IMR-90 (cell line): ENCODE measurements at regions not wholly inside any gene's neighbourhood (a gene's known extent, or its start where the extent isn't known, plus 50 kb on each side); places are given as distances from the start of the nearest gene placed in this dataset.

ENCODE experiments used
- ATAC-seq: fragments of 200-7000 bp; cut with Tn5 transposase; 2 replicates; pipeline ENCODE4 v1.9.1; 2020; ENCODE audit warnings: low read depth, mild to moderate bottlenecking, moderate library complexity
- BruUV-seq: library from RNA; stranded (reverse); fragments of 400-500 nt; replicated peaks from 2 replicates; lab custom pipeline; 2021; lab: Mats Ljungman, UMichigan
- CTCF ChIA-PET: fragments of 300-600 bp; formaldehyde crosslinking; extraction: SDS; loops from one replicate; lab custom pipeline; 2021; ENCODE audit warnings: antibody characterized with exemption; lab: Yijun Ruan, JAX
- POLR2A ChIA-PET: fragments of 300-600 bp; sonication (Branson Sonifier 250); formaldehyde crosslinking; loops from one replicate; lab custom pipeline; 2022; ENCODE audit warnings: antibody characterized with exemption; ENCODE audit not compliant: unreplicated experiment; lab: Charles Lee
- DNase-seq: peaks from one replicate; pipeline ENCODE4 v3.0.0; 2013
- H2AFZ ChIP-seq: replicated peaks from 2 replicates; pipeline ENCODE3; 2013; ENCODE audit warnings: low read length, mild to moderate bottlenecking; ENCODE audit not compliant: poor library complexity
- H2AK5ac ChIP-seq: 2 replicates; pipeline ENCODE4 v1.6.1; 2013; ENCODE audit warnings: low read depth, low read length, inconsistent platforms
- H2AK9ac ChIP-seq: replicated peaks from 2 replicates; pipeline ENCODE3; 2013; ENCODE audit warnings: mild to moderate bottlenecking, low read depth, low read length, moderate library complexity; ENCODE audit not compliant: poor library complexity
- H2BK120ac ChIP-seq: 2 replicates; pipeline ENCODE4 v1.6.1; 2013; ENCODE audit warnings: low read depth, low read length, inconsistent platforms
- H2BK15ac ChIP-seq: 3 replicates; pipeline ENCODE4 v1.6.1; 2013; ENCODE audit warnings: low read depth, low read length, inconsistent platforms
- H2BK20ac ChIP-seq: 2 replicates; pipeline ENCODE4 v1.6.1; 2013; ENCODE audit warnings: low read depth, mild to moderate bottlenecking, inconsistent platforms, low read length, moderate library complexity
- H2BK5ac ChIP-seq: 2 replicates; pipeline ENCODE4 v1.6.1; 2013; ENCODE audit warnings: mild to moderate bottlenecking, low read depth, low read length, inconsistent platforms; ENCODE audit not compliant: poor library complexity, severe bottlenecking
- H3K14ac ChIP-seq: replicated peaks from 2 replicates; pipeline ENCODE4 v1.6.1; 2013; ENCODE audit warnings: low read depth, low read length, inconsistent platforms
- H3K18ac ChIP-seq: 2 replicates; pipeline ENCODE4 v1.6.1; 2013; ENCODE audit warnings: low read depth, low read length, control low read depth
- H3K23ac ChIP-seq: 2 replicates; pipeline ENCODE4 v1.6.1; 2013; ENCODE audit warnings: low read depth, low read length, inconsistent platforms
- H3K27ac ChIP-seq: 2 replicates; pipeline ENCODE4 v1.5.1; 2013; ENCODE audit warnings: mild to moderate bottlenecking, control low read depth, low read length; ENCODE audit not compliant: insufficient read depth
- H3K27me3 ChIP-seq: 2 replicates; pipeline ENCODE4 v1.6.1; 2013; ENCODE audit warnings: low read length; ENCODE audit not compliant: control insufficient read depth, insufficient read depth
- H3K36me3 ChIP-seq: 2 replicates; pipeline ENCODE4 v1.6.1; 2013; ENCODE audit warnings: low read length, mixed read lengths; ENCODE audit not compliant: control insufficient read depth, insufficient read depth
- H3K4ac ChIP-seq: 2 replicates; pipeline ENCODE4 v1.6.1; 2013; ENCODE audit warnings: low read depth, low read length, inconsistent platforms
- H3K4me1 ChIP-seq: 2 replicates; pipeline ENCODE4 v1.6.1; 2013; ENCODE audit warnings: low read length, mixed read lengths; ENCODE audit not compliant: control insufficient read depth, insufficient read depth
- H3K4me2 ChIP-seq: 2 replicates; pipeline ENCODE4 v1.6.1; 2013; ENCODE audit warnings: low read depth, mild to moderate bottlenecking, control low read depth, low read length, moderate library complexity
- H3K4me3 ChIP-seq: 2 replicates; pipeline ENCODE4 v1.5.1; 2013; ENCODE audit warnings: low read depth, mild to moderate bottlenecking, control low read depth, low read length, moderate library complexity; ENCODE audit not compliant: insufficient read depth
- H3K56ac ChIP-seq: 2 replicates; pipeline ENCODE4 v1.6.1; 2013; ENCODE audit warnings: low read length, inconsistent platforms; ENCODE audit not compliant: insufficient read depth; ENCODE audit errors: extremely low read depth
- H3K79me1 ChIP-seq, 2 experiments: 2 replicates each; pipeline ENCODE4 v1.6.1; 2013; ENCODE audit warnings: low read length in 2 of 2, inconsistent platforms in 1 of 2, low read depth in 1 of 2
- H3K9ac ChIP-seq: 2 replicates; pipeline ENCODE4 v1.6.1; 2013; ENCODE audit warnings: low read depth, low read length, control low read depth
- H3K9me1 ChIP-seq: 2 replicates; pipeline ENCODE4 v1.6.1; 2013; ENCODE audit warnings: low read length, inconsistent platforms; ENCODE audit not compliant: insufficient read depth
- H3K9me3 ChIP-seq: 2 replicates; pipeline ENCODE4 v1.6.1; 2013; ENCODE audit warnings: low read length; ENCODE audit not compliant: control insufficient read depth, insufficient read depth
- H4K20me1 ChIP-seq: 2 replicates; pipeline ENCODE4 v1.6.1; 2013; ENCODE audit warnings: low read length, inconsistent platforms; ENCODE audit not compliant: insufficient read depth
- H4K5ac ChIP-seq: 2 replicates; pipeline ENCODE4 v1.6.1; 2013; ENCODE audit warnings: mild to moderate bottlenecking, low read depth, low read length, control low read depth
- H4K8ac ChIP-seq, 2 experiments: 2 replicates each; pipeline ENCODE4 v1.6.1; 2013; ENCODE audit warnings: low read depth in 2 of 2, low read length in 2 of 2, control low read depth in 1 of 2, inconsistent platforms in 1 of 2
- H4K91ac ChIP-seq: 2 replicates; pipeline ENCODE4 v1.6.1; 2013; ENCODE audit warnings: low read depth, low read length, inconsistent platforms; ENCODE audit not compliant: insufficient read depth
- BHLHE40 ChIP-seq: fragments of 150-350 bp; IDR thresholded peaks from 2 replicates; pipeline ENCODE4 v1.6.1; 2016; ENCODE audit warnings: mild to moderate bottlenecking, low read depth, low read length
- CEBPB ChIP-seq: IDR thresholded peaks from 2 replicates; pipeline ENCODE4 v1.6.1; 2012; ENCODE audit warnings: low read depth, low read length, improper control_type of control experiment
- CHD1 ChIP-seq: IDR thresholded peaks from 2 replicates; pipeline ENCODE4 v1.6.1; 2012; ENCODE audit warnings: low read depth, low read length, improper control_type of control experiment
- CTCF ChIP-seq: conservative IDR thresholded peaks from 2 replicates; pipeline ENCODE4 v1.5.1; 2012; ENCODE audit warnings: mild to moderate bottlenecking, low read depth, low read length, improper control_type of control experiment
- ELK1 ChIP-seq: fragments of 150-350 bp; IDR thresholded peaks from 2 replicates; pipeline ENCODE4 v1.6.1; 2016; ENCODE audit warnings: low read depth, mild to moderate bottlenecking, low read length, moderate library complexity, borderline replicate concordance
- FOS ChIP-seq: fragments of 150-350 bp; IDR thresholded peaks from 2 replicates; pipeline ENCODE4 v1.6.1; 2016; ENCODE audit warnings: low read depth, low read length
- MAFK ChIP-seq: IDR thresholded peaks from 2 replicates; pipeline ENCODE4 v1.6.1; 2012; ENCODE audit warnings: low read depth, low read length, improper control_type of control experiment
- MAZ ChIP-seq: IDR thresholded peaks from 2 replicates; pipeline ENCODE4 v1.6.1; 2012; ENCODE audit warnings: low read depth, mild to moderate bottlenecking, low read length, improper control_type of control experiment, moderate library complexity, borderline replicate concordance
- MXI1 ChIP-seq: IDR thresholded peaks from 2 replicates; pipeline ENCODE4 v1.6.1; 2012; ENCODE audit warnings: low read depth, mild to moderate bottlenecking, low read length, moderate library complexity, borderline replicate concordance
- NFE2L2 ChIP-seq: fragments of 150-350 bp; IDR thresholded peaks from 2 replicates; pipeline ENCODE4 v1.6.1; 2016; ENCODE audit warnings: low read depth, mild to moderate bottlenecking, low read length
- POLR2A ChIP-seq: IDR thresholded peaks from 2 replicates; pipeline ENCODE4 v1.6.1; 2012; ENCODE audit warnings: mild to moderate bottlenecking, low read depth, low read length
- RAD21 ChIP-seq: IDR thresholded peaks from 2 replicates; pipeline ENCODE4 v1.6.1; 2012; ENCODE audit warnings: low read length, improper control_type of control experiment
- RCOR1 ChIP-seq: IDR thresholded peaks from 2 replicates; pipeline ENCODE4 v1.6.1; 2012; ENCODE audit warnings: mild to moderate bottlenecking, low read length, improper control_type of control experiment; ENCODE audit not compliant: insufficient replicate concordance
- RFX5 ChIP-seq: IDR thresholded peaks from 2 replicates; pipeline ENCODE4 v1.8.0; 2012; ENCODE audit warnings: low read depth, mild to moderate bottlenecking, low read length, moderate library complexity
- SMC3 ChIP-seq: fragments of 150-350 bp; IDR thresholded peaks from 2 replicates; pipeline ENCODE4 v1.6.1; 2016; ENCODE audit warnings: low read depth, mild to moderate bottlenecking, antibody characterized with exemption, low read length, moderate library complexity
- USF2 ChIP-seq: fragments of 150-350 bp; IDR thresholded peaks from 2 replicates; pipeline ENCODE4 v1.6.1; 2017; ENCODE audit warnings: mild to moderate bottlenecking, antibody characterized with exemption, low read length, low read depth
- WGBS, 2 experiments: methylation state at CpG; one replicate each; pipeline versions ENCODE4 v1.1.5 to v1.1.7; 2013; ENCODE audit warnings: missing lambda C conversion rate in 2 of 2; ENCODE audit not compliant: insufficient read length in 1 of 2; ENCODE audit errors: extremely low coverage in 2 of 2; 5-methylcytosine and 5-hydroxymethylcytosine counted together
- dilution Hi-C: fragments of 300-500 bp; cut with HindIII; formaldehyde crosslinking; loops from one replicate; pipeline ENCODE4 v1.14.3; 2018; ENCODE audit warnings: low sequenced_read_pairs; ENCODE audit not compliant: unreplicated experiment
- in situ Hi-C: fragments of 300-500 bp; cut with MboI; formaldehyde crosslinking; loops from 3 replicates; pipeline ENCODE4 v1.14.3; 2019; ENCODE audit warnings: low sequenced_read_pairs, inconsistent platforms, mixed read lengths
- intact Hi-C: fragments of 100-400 bp; cut with micrococcal nuclease; formaldehyde crosslinking; loops from 2 replicates; pipeline ENCODE4 v1.10.0; 2022

GRCh38 chr3:159770998-159771397 lies 217.6 kb upstream of the IL12A start:
- Histone ChIP-seq H3K4me1 (peaks cover 15% of the 10 kb centered on the region), H3K18ac (no peak overlapping the region), H2BK5ac (peak overlapping the region; percentile 84), H2BK120ac (no peak overlapping the region), H3K9ac (no peak overlapping the region), H3K9me3 (no peaks in the 10 kb centered on the region), H3K56ac (no peak overlapping the region), H3K9me1 (peaks cover 9% of the 10 kb centered on the region), H3K27me3 (no peaks in the 10 kb centered on the region), H2BK15ac (no peak overlapping the region), H2AK5ac (no peak overlapping the region), H3K4ac (no peak overlapping the region), H3K36me3 (no peaks in the 10 kb centered on the region; the same call in 1 of the 2 replicates), H3K23ac (no peak overlapping the region), H3K79me1 (peaks cover 17 to 49% of the 10 kb centered on the region in 2 experiments; a peak in 3 of 4 replicates), H3K4me3 (no peak overlapping the region), H4K5ac (no peak overlapping the region), H3K27ac (no peak overlapping the region), H4K20me1 (peaks cover 8% of the 10 kb centered on the region; the same call in 1 of the 2 replicates), H4K8ac (no peak overlapping the region; a peak in 1 of 4 replicates), H2AK9ac (no peak overlapping the region), H2AFZ (no peak overlapping the region), H4K91ac (no peak overlapping the region), H3K14ac (no peak overlapping the region), H3K4me2 (no peak overlapping the region; the same call in 1 of the 2 replicates), H2BK20ac (no peak overlapping the region)
- TF ChIP-seq USF2, result no peak
- TF ChIP-seq SMC3, result no peak
- TF ChIP-seq RAD21, result no peak
- no peak for TF ChIP-seq MAZ
- TF ChIP-seq BHLHE40, result no peak
- TF ChIP-seq RFX5, result no peak
- no peak for TF ChIP-seq MXI1
- no peak for TF ChIP-seq RCOR1
- TF ChIP-seq CTCF, result no peak
- TF ChIP-seq CEBPB, result no peak
- TF ChIP-seq MAFK, result no peak
- TF ChIP-seq FOS, result no peak
- TF ChIP-seq ELK1, result no peak
- TF ChIP-seq POLR2A, result no peak
- TF ChIP-seq NFE2L2, result no peak
- no peak for TF ChIP-seq CHD1
- in situ Hi-C loops (no loop called here), intact Hi-C loops (no loop called here), dilution Hi-C loops (no loop called here)
- ATAC-seq, result peak; percentile 39
- DNase-seq, result peak; percentile 48
- CTCF ChIA-PET, result no interaction called here
- POLR2A ChIA-PET, result no interaction called here
- no TSS peak for BruUV-seq
- no CpG with 5 or more reads among the region's 2 CpGs for WGBS, 2 experiments
